ENCODE measurements at regions not wholly inside any gene's neighbourhood (a gene's known extent, or its start where the extent isn't known, plus 50 kb on each side); places are given as distances from the start of the nearest gene placed in this dataset.

DNA sequence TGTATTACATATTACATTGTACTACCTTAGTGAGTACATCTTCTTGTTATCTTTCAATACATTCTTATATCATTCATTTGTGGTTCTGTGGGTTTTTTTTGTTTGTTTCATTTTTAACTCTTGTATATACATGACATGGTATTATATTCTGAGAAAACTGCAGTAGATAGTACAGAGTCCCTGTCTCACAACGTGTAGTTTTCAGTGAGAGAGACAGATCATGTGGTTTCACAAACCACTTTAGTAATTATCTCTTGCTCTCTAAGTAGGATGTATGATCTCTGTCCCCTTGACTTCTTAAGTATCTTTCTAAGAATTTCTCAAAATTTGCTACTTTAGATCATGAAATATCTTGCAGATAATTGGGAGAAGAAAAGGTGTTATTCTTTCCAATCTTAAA is 745.9 kb upstream of the CDH9 start:
- Histone ChIP-seq H3K79me2 (ENCODE audit: insufficient read depth, low read length) (no peaks in the 10 kb centered on the region), H3K4me3 (ENCODE audit: insufficient read depth, low read length) (no peak overlapping the region), H3K9me3 (ENCODE audit: low read depth, low read length) (peaks cover 4% of the 10 kb centered on the region), H4K20me1 (ENCODE audit: insufficient read depth, low read length) (no peaks in the 10 kb centered on the region), H3K4me2 (ENCODE audit: insufficient read depth, low read length) (no peak overlapping the region), H3K27me3 (ENCODE audit: insufficient read depth, low read length) (no peaks in the 10 kb centered on the region), H3K27ac (ENCODE audit: low read depth, low read length) (no peak overlapping the region), H2AFZ (ENCODE audit: low read length) (no peak overlapping the region), H3K36me3 (ENCODE audit: insufficient read depth, low read length) (no peaks in the 10 kb centered on the region), H3K4me1 (ENCODE audit: insufficient read depth, low read length) (no peaks in the 10 kb centered on the region)
- DNase-seq (ENCODE audit: insufficient read length, low spot score, missing footprints) = no peak
- TF ChIP-seq, protein P1, sequence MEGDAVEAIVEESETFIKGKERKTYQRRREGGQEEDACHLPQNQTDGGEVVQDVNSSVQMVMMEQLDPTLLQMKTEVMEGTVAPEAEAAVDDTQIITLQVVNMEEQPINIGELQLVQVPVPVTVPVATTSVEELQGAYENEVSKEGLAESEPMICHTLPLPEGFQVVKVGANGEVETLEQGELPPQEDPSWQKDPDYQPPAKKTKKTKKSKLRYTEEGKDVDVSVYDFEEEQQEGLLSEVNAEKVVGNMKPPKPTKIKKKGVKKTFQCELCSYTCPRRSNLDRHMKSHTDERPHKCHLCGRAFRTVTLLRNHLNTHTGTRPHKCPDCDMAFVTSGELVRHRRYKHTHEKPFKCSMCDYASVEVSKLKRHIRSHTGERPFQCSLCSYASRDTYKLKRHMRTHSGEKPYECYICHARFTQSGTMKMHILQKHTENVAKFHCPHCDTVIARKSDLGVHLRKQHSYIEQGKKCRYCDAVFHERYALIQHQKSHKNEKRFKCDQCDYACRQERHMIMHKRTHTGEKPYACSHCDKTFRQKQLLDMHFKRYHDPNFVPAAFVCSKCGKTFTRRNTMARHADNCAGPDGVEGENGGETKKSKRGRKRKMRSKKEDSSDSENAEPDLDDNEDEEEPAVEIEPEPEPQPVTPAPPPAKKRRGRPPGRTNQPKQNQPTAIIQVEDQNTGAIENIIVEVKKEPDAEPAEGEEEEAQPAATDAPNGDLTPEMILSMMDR (IDR thresholded peaks at IDR 0.05; ENCODE audit: extremely low read depth, low read depth, low read length) = no peak

DNA sequence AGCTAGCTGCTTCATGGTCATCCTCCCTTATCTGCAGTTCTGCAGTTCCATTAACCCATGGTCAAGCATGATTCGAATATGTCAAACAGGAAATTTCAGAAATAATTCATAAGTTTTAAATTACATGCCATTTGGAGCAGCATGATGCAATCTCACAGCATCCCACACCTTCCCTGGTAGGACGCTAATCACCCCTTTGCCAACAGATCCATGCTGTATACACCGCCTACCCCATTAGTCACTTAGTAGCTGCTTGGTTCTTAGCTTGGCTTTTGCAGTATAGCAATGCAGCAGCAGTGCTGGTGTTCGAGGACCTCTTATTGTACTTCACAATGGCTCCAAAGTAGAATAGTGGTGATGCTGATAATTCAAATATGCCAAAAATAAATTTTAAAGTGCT is 739.7 kb upstream of the CDH9 start:
- H3K9me3 ChIP-seq (ENCODE audit: low read depth, low read length) = no peaks in the 10 kb centered on the region
- no peak overlapping the region for H3K27ac ChIP-seq (ENCODE audit: low read depth, low read length)
- H3K4me1 ChIP-seq (ENCODE audit: insufficient read depth, low read length) = no peaks in the 10 kb centered on the region
- no peak overlapping the region for H3K4me3 ChIP-seq (ENCODE audit: insufficient read depth, low read length)
- no peaks in the 10 kb centered on the region for H3K36me3 ChIP-seq (ENCODE audit: insufficient read depth, low read length)
- no peaks in the 10 kb centered on the region for H4K20me1 ChIP-seq (ENCODE audit: insufficient read depth, low read length)
- DNase-seq (ENCODE audit: insufficient read length, low spot score, missing footprints) = peak; percentile 26
- H3K79me2 ChIP-seq (ENCODE audit: insufficient read depth, low read length) = no peaks in the 10 kb centered on the region
- no peak overlapping the region for H2AFZ ChIP-seq (ENCODE audit: low read length)
- TF ChIP-seq, protein P1 (IDR thresholded peaks at IDR 0.05; ENCODE audit: extremely low read depth, low read depth, low read length) = no peak
- H3K27me3 ChIP-seq (ENCODE audit: insufficient read depth, low read length) = no peaks in the 10 kb centered on the region
- H3K4me2 ChIP-seq (ENCODE audit: insufficient read depth, low read length) = no peak overlapping the region

DNA sequence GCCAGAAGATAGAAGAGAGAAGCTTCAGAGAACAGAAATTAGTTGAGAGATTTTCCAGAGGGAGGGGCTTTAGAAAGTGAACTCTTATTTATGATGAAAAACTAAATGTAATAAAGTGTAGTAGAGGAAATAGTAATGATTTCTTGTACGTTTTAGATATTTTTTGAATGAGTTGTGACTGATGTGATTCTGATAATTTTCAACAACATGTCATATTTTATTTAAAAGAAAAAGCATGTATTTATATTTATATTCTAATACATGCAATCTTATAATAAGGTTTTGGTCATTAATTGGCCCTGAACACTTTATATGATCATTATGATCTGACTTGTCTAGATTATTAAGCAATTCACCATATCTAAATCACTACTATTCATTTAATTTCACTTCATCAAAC is 735.2 kb upstream of the CDH9 start:
- Histone ChIP-seq H3K9me3 (ENCODE audit: low read depth, low read length) (no peaks in the 10 kb centered on the region), H4K20me1 (ENCODE audit: insufficient read depth, low read length) (no peaks in the 10 kb centered on the region), H3K36me3 (ENCODE audit: insufficient read depth, low read length) (no peaks in the 10 kb centered on the region), H3K4me1 (ENCODE audit: insufficient read depth, low read length) (no peaks in the 10 kb centered on the region), H2AFZ (ENCODE audit: low read length) (no peak overlapping the region), H3K27me3 (ENCODE audit: insufficient read depth, low read length) (no peaks in the 10 kb centered on the region), H3K27ac (ENCODE audit: low read depth, low read length) (no peak overlapping the region), H3K4me2 (ENCODE audit: insufficient read depth, low read length) (no peak overlapping the region), H3K79me2 (ENCODE audit: insufficient read depth, low read length) (no peaks in the 10 kb centered on the region), H3K4me3 (ENCODE audit: insufficient read depth, low read length) (no peak overlapping the region)
- DNase-seq (ENCODE audit: insufficient read length, low spot score, missing footprints) = no peak
- TF ChIP-seq, protein P1 (IDR thresholded peaks at IDR 0.05; ENCODE audit: extremely low read depth, low read depth, low read length) = no peak

DNA sequence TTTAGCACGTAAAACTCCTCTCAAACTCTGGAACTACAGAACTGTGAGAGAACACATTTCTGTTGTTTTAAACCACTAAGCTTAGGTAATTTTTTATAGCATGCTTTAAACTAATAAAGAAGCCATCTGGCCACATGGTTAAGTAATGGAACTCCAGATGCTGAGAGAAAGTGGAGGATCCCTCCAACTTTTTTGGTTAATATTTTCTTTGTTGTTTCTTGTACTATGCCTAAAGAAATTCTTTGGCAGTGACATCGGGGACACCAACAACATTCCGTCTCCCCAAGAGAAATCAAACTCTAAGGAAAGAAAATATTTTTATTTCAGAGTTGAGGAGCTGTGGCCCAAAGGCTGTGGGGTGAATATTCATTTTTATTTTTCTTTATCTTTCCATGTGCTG is 734.8 kb upstream of the CDH9 start:
- Histone ChIP-seq H3K36me3 (ENCODE audit: insufficient read depth, low read length) (no peaks in the 10 kb centered on the region), H3K27me3 (ENCODE audit: insufficient read depth, low read length) (no peaks in the 10 kb centered on the region), H2AFZ (ENCODE audit: low read length) (no peak overlapping the region), H3K27ac (ENCODE audit: low read depth, low read length) (no peak overlapping the region), H4K20me1 (ENCODE audit: insufficient read depth, low read length) (no peaks in the 10 kb centered on the region), H3K4me1 (ENCODE audit: insufficient read depth, low read length) (no peaks in the 10 kb centered on the region), H3K4me3 (ENCODE audit: insufficient read depth, low read length) (no peak overlapping the region), H3K79me2 (ENCODE audit: insufficient read depth, low read length) (no peaks in the 10 kb centered on the region), H3K9me3 (ENCODE audit: low read depth, low read length) (no peaks in the 10 kb centered on the region), H3K4me2 (ENCODE audit: insufficient read depth, low read length) (no peak overlapping the region)
- TF ChIP-seq, protein P1 (IDR thresholded peaks at IDR 0.05; ENCODE audit: extremely low read depth, low read depth, low read length) = no peak
- no peak for DNase-seq (ENCODE audit: insufficient read length, low spot score, missing footprints)

Measured in osteoblast (primary cell).